ENCODE measurements at regions not wholly inside any gene's neighbourhood (a gene's known extent, or its start where the extent isn't known, plus 50 kb on each side); places are given as distances from the start of the nearest gene placed in this dataset.

DNA sequence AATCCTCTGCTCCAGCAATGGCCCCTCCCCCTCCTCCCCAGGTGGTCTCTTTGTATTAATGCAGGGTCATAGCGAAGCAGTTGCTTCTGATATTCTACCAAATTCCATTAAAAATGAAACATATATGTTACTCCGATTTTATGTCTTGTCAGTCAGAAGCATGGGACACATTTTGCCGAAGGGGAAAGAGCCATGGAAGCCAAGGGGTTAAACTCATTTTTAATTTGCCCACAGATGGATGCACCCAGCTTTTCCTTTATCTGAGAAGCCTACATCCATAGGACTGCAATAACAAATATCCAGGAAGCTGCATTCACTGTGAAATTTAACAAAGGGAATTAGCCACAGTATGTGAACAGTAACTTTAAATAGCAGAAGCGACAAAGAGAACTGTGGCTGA lies 688.2 kb downstream of the QKI start:
- Histone ChIP-seq H3F3A (ENCODE audit: insufficient read depth) (no peaks in the 10 kb centered on the region), H2AFZ (no peak overlapping the region), H3K27ac (no peak overlapping the region), H3K9me2 (ENCODE audit: insufficient read depth) (no peaks in the 10 kb centered on the region), H3K9ac (no peak overlapping the region), H3K4me3 (no peak overlapping the region), H3K9me3 (ENCODE audit: low read depth) (no peaks in the 10 kb centered on the region), H4K20me1 (ENCODE audit: insufficient read depth) (no peaks in the 10 kb centered on the region), H3K4me2 (ENCODE audit: unreplicated experiment) (no peak overlapping the region), H3K27me3 (replicated peaks; ENCODE audit: insufficient read depth) (no peaks in the 10 kb centered on the region), H3K36me3 (ENCODE audit: low read depth) (no peaks in the 10 kb centered on the region), H3K79me2 (ENCODE audit: insufficient read depth) (no peaks in the 10 kb centered on the region), H3K4me1 (ENCODE audit: insufficient read depth) (no peaks in the 10 kb centered on the region)
- TF ChIP-seq EZH2 (IDR thresholded peaks at IDR 0.05; ENCODE audit: insufficient read depth, poor library complexity, severe bottlenecking) (no peak), EZH2phosphoT487 (IDR thresholded peaks at IDR 0.05; ENCODE audit: insufficient read depth, low read depth) (no peak)
- 58 to 59% methylated on average over 4 of the region's 4 CpGs for WGBS, 2 experiments (ENCODE audit: low coverage in 1 of 2, low lambda C conversion rate in 2 of 2, missing lambda C conversion rate in 2 of 2)
- in situ Hi-C loops (cut with MboI), result no loop called here
- DNase-seq, result no peak

DNA sequence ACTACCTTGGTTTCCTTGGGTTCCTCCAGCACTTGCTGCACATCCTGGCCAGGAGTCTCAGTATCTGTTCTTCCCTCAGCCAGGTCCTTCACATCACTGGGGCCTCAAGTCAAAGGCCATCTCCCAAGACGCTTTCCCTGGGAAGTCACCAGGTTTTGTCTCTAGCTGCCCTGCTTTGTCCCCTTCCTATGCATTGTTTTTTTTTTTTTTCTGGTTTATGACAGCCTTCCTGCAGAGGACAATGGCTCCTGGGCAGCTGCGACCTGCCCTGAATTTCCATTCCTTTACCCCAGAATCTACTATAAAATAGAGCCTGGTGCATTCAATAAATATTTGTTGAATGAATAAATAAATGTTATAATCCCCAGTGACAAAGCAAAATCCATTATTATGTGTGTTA lies 687.3 kb downstream of the QKI start:
- WGBS, 2 experiments (ENCODE audit: low coverage in 1 of 2, low lambda C conversion rate in 2 of 2, missing lambda C conversion rate in 2 of 2), result 48 to 66% methylated on average over 2 of the region's 2 CpGs

DNA sequence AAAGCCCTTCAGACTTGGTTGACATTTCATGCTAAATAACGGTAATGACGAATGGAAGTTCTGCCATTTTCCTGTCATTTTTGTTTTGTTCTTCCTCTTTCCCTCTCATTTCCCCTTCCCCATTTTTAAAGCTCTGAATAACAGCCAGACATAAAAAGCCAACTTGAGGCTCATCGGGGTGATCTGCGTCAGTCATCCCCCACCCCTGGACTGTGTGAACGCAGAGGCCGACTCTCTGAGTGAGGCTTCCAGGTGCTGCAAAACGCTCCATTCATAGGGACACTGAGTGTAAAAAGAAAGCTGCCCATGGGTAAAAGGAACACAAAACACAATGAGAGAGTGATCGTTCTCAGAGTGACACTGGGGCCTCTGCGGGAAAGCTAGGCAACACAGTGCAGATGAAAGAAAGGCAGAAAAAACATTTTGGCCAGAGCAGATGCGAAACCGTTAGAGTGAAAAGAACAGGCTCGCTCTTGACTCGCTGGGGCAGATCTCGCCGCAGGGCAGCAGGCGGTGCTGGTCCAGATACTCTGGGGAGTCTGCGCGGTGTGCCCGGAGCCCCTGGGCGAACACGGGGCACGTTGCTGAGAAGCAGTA lies 684.8 kb downstream of the QKI start:
- Histone ChIP-seq H4K20me1 (ENCODE audit: insufficient read depth) (no peaks in the 10 kb centered on the region), H3F3A (ENCODE audit: insufficient read depth) (no peaks in the 10 kb centered on the region), H3K9me2 (ENCODE audit: insufficient read depth) (no peaks in the 10 kb centered on the region), H2AFZ (no peak overlapping the region), H3K27me3 (replicated peaks; ENCODE audit: insufficient read depth) (no peaks in the 10 kb centered on the region), H3K4me2 (ENCODE audit: unreplicated experiment) (no peak overlapping the region), H3K9me3 (ENCODE audit: low read depth) (no peaks in the 10 kb centered on the region), H3K4me1 (ENCODE audit: insufficient read depth) (no peaks in the 10 kb centered on the region), H3K9ac (no peak overlapping the region), H3K36me3 (ENCODE audit: low read depth) (no peaks in the 10 kb centered on the region), H3K4me3 (no peak overlapping the region), H3K27ac (no peak overlapping the region), H3K79me2 (ENCODE audit: insufficient read depth) (no peaks in the 10 kb centered on the region)
- DNase-seq, result no peak
- in situ Hi-C loops (cut with MboI), result no loop called here
- WGBS, 2 experiments (ENCODE audit: low coverage in 1 of 2, low lambda C conversion rate in 2 of 2, missing lambda C conversion rate in 2 of 2), result 82 to 88% methylated on average over 22 of the region's 22 CpGs
- TF ChIP-seq EZH2 (IDR thresholded peaks at IDR 0.05; ENCODE audit: insufficient read depth, poor library complexity, severe bottlenecking) (no peak), EZH2phosphoT487 (IDR thresholded peaks at IDR 0.05; ENCODE audit: insufficient read depth, low read depth) (no peak)

More for the DNA sequence above, 687.3 kb downstream of the QKI start:
- no peaks in the 10 kb centered on the region for H3K36me3 ChIP-seq (ENCODE audit: low read depth)
- no peaks in the 10 kb centered on the region for H3K79me2 ChIP-seq (ENCODE audit: insufficient read depth)
- H3K27me3 ChIP-seq (replicated peaks; ENCODE audit: insufficient read depth), result no peaks in the 10 kb centered on the region
- H4K20me1 ChIP-seq (ENCODE audit: insufficient read depth), result no peaks in the 10 kb centered on the region
- no peak overlapping the region for H2AFZ ChIP-seq
- no peak overlapping the region for H3K4me3 ChIP-seq
- H3K9ac ChIP-seq, result no peak overlapping the region
- no peaks in the 10 kb centered on the region for H3K9me3 ChIP-seq (ENCODE audit: low read depth)
- H3K4me1 ChIP-seq (ENCODE audit: insufficient read depth), result no peaks in the 10 kb centered on the region
- no peaks in the 10 kb centered on the region for H3F3A ChIP-seq (ENCODE audit: insufficient read depth)
- in situ Hi-C loops (cut with MboI), result no loop called here
- TF ChIP-seq EZH2phosphoT487 (IDR thresholded peaks at IDR 0.05; ENCODE audit: insufficient read depth, low read depth), result no peak
- no peak for TF ChIP-seq EZH2 (IDR thresholded peaks at IDR 0.05; ENCODE audit: insufficient read depth, poor library complexity, severe bottlenecking)
- no peak overlapping the region for H3K4me2 ChIP-seq (ENCODE audit: unreplicated experiment)
- no peak for DNase-seq
- no peak overlapping the region for H3K27ac ChIP-seq
- H3K9me2 ChIP-seq (ENCODE audit: insufficient read depth), result no peaks in the 10 kb centered on the region

DNA sequence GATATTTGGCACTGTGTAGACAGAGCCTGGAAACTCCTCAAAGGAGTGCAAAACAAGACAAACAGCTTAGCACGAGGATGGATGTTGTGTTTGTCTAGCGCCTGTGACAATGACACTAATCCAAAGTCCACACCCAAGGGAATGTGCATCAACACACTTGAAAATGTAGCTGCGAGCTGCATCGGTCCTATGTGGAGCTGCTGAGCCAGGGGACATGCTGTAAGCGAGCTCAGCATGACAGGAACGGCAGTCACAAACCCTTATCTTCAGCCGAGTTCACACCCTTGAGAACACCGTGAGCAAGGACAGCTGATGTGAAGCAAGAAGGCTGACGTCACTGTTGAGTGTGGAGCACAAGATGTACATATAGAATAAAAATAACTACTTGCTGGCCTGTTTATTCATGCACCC lies 684.3 kb downstream of the QKI start:
- Histone ChIP-seq H3K27ac (no peak overlapping the region), H3F3A (ENCODE audit: insufficient read depth) (no peaks in the 10 kb centered on the region), H3K4me3 (no peak overlapping the region), H3K4me1 (ENCODE audit: insufficient read depth) (no peaks in the 10 kb centered on the region), H3K9me3 (ENCODE audit: low read depth) (no peaks in the 10 kb centered on the region), H3K27me3 (replicated peaks; ENCODE audit: insufficient read depth) (no peaks in the 10 kb centered on the region), H3K79me2 (ENCODE audit: insufficient read depth) (no peaks in the 10 kb centered on the region), H4K20me1 (ENCODE audit: insufficient read depth) (no peaks in the 10 kb centered on the region), H3K9me2 (ENCODE audit: insufficient read depth) (no peaks in the 10 kb centered on the region), H3K9ac (no peak overlapping the region), H3K36me3 (ENCODE audit: low read depth) (no peaks in the 10 kb centered on the region), H3K4me2 (ENCODE audit: unreplicated experiment) (no peak overlapping the region), H2AFZ (no peak overlapping the region)
- in situ Hi-C loops (cut with MboI), result no loop called here
- no peak for TF ChIP-seq EZH2 (IDR thresholded peaks at IDR 0.05; ENCODE audit: insufficient read depth, poor library complexity, severe bottlenecking)
- TF ChIP-seq EZH2phosphoT487 (IDR thresholded peaks at IDR 0.05; ENCODE audit: insufficient read depth, low read depth), result no peak
- 5 to 11% methylated on average over 9 of the region's 9 CpGs for WGBS, 2 experiments (ENCODE audit: low coverage in 1 of 2, low lambda C conversion rate in 2 of 2, missing lambda C conversion rate in 2 of 2)
- no peak for DNase-seq
